ENCODE measurements at regions not wholly inside any gene's neighbourhood (a gene's known extent, or its start where the extent isn't known, plus 50 kb on each side); places are given as distances from the start of the nearest gene placed in this dataset.
"Not testable (repeated sequence)": the region's sequence is repeated elsewhere in the genome, so short reads cannot be mapped to it uniquely, and the experiment has no call there.

DNA sequence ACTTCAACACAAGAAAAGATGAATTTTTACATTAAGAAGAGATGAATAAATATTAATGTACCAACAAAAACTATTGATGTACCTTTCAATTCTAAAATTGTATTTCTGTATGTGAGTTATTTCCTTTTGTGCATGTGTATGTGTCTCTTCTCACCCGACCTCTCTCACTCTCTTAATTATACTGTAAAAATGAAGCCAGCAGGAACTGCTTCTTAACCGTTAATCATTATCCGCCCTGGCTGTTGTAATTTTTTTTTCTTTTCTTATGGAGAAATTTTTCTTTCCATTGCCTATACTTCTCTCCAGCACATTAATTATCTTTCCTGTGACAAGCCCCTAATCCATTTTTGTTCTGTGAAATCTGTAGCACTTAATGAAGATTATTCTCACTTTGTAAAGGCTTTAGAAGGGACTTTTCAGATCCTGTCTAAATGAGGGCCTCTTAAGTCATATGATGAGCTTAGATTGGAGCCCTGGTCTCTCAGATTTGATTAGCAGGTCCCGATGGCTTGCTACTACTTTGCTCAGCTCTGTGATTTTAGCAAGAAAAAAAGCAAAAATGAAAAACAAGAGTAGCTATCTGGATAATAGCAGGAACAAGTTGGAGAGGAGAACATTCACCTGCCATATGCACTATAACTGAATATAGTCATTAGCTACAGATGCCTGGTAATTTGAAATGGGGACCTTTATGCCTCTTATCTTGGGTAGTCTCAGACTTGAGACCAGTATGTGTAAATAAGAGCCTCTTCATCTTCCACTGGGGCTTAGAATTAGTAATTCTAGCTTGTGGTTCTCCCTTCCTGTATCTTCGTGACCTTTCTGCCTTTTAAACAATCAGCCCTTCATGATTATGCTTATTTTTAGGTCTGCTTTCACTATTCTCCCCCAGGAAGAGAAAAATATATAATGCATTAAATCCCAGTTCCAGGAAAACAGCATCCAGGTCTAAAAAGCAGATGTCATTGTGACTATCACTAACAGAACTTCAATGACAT lies 80.0 kb upstream of the COL1A2 start:
- no peak for DNase-seq (ENCODE audit: low spot score)

DNA sequence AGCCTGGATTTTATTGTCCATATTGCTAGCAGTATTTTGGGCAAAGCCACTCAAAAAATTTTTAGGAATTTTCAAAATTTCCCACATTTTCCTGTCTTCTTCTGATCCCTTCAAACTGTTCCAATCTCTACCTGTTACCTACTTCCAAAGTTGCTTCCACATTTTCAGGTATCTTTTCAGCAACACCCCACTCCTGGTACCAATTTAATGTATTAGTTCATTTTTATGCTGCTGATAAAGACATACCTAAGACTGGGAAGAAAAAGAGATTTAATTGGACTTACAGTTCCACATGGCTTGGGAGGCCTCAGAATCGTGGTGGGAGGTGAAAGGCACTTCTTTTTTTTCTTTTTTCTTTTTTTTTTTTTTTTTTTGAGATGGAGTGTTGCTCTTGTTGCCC lies 73.6 kb upstream of the COL1A2 start:
- DNase-seq (ENCODE audit: low spot score), result not testable (repeated sequence)

DNA sequence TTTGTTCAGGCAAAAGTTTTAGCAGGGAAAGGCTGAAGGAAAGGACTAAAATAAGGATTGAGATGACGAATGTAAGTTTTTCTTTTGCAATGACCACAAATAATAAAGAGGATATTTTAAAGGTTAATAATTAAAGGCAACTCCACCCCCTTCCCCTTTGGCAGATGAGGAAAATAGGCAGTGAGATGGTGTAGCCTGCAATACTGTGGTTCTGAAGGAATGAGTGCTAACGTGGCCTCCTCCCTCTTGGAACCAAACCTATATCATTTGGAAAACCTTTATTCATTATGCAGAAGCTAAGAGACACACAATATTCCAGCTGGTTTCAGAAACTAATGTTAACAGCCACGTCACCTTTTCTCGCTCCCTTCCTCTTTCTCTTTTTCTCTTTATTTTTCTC lies 70.9 kb upstream of the COL1A2 start:
- DNase-seq (ENCODE audit: low spot score), result no peak

DNA sequence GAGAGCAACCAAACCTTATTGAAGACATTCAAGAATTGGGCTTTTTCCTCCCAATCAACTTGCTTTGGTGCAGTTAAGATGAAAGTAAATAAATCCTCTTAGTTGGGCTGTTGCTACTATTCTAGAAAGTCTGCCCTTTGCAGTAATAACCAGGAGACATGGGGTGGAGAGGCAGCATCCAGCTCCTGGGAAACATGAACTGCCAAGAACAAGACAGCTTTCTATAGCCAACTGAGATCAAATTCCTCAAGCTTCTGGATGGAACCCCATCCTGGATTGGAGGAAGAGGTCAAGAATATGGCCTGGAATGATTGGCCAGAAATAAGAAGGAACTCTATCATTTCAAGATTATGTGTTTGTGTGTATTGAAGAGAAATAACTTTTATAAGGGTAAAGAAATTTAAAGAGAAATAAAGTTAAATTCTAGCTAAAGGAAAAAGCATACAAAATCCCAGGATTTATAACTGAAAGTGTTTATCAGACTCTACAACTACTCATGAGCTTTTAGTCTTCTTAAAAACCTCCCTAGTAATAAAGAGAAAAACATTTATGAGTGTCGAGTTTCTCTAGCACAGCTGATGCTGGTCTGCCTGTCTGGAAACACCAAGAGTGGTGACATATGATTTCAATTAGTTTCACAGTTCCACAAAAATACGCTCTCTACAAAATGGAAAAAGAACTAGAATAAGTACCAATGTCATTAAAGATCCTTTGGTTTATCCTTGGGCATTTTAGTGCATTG lies 70.1 kb upstream of the COL1A2 start:
- no peak for DNase-seq (ENCODE audit: low spot score)

DNA sequence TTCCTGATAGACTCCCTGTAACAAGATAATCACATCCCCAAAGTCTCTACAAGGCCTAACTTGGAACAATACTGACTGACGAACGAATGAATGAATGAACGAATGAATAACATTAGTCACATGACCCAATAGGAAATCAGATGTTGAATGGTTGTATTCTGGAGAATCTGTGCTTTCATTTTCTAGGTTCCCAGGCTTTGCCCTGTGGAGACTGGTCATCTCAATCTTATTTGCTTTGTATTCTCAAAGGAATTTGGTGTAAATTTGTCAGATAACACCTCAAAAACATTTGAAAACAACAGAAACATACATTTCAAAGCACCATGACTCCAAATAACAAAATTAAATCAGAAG lies 69.6 kb upstream of the COL1A2 start:
- DNase-seq (ENCODE audit: low spot score), result no peak

DNA sequence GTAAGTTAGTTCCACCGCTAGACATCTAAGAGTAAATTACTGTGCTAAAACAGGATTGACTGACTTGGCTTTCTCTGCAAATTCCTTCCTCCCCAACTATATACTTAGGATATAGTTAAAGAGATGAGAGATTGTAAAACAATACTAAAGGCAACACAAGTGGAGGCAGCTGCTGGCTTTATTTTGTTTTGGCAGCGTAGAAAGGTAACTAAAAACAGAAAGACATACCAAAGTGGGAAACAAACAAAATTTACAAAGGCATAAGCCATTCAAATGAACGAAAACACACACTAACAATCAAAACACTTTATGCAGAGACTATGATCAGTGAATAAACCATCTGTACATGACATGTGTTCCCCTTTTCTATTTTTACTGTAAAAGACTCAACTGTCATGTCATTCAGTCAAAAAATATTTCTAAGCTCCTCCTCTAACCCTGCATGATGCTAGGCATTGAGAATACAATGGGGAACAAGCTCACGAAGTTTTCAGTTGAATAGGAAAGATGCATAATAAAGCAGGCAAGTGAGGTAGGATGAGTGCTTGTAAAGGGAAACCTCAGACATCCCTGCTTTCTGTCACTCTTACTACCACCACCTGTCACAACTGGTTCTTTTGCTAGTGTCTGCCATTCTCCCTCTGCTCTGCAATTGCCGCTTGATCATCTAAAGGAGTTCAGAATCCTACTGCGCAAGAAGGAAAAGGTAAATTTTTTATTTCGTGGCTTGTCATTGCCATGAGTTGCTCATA lies 64.2 kb upstream of the COL1A2 start:
- no peak for DNase-seq (ENCODE audit: low spot score)

DNA sequence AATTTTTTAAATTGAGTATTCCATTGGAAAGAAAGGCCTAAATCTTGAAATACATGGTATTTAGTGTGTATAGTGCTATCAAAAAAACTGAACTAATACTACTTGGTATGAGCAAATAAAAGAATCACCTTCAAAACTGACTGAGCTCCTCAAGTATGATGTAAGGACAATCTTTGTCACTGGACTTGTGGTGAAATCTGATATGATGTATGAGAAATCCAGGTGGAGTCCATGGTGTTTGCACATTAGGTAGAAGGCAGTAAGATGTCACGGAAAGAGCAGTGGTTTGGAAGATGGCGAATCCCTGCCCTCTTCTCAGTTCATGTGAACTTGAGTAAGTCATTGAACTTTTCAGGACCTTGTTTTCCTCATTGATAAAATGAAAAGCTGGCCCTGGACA lies 62.1 kb upstream of the COL1A2 start:
- no peak for DNase-seq (ENCODE audit: low spot score)

DNA sequence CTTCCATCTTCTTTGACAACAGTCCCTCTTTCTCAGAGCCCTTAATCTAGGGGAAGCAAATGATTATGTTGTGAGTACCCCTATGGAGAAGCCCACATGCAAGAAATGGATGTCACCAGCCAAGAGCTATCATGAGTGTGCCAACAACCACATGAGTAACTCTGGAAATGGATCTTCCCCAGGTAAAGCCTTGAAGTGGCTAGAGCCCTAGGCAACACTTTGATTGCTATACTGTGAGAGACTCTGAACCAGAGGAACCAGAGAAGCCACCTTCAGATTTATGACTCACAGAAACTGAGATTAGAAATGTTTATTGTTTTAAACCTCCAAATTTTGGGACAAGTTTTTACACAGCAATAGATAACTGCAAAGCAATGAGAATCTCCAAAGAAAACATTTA lies 60.9 kb upstream of the COL1A2 start:
- DNase-seq (ENCODE audit: low spot score), result no peak

DNA sequence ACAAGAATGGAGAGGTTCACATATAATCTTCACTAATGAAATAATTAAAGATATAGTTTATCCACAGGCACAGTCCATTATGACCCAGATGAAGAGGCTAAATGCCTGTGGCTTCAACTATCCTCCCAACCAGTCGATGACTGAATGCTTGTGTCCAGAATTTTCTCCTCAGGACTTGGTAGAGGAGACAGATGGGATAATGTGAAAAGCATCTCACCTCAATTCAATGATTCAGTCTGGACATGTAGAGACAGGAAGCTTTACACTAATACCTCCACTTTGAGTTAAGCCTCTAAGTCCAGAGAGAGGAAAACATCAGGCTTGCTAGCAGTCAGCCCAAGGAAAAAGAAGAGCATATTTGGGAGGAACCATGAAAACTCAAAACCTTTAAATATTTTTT lies 59.1 kb upstream of the COL1A2 start:
- no peak for DNase-seq (ENCODE audit: low spot score)

DNA sequence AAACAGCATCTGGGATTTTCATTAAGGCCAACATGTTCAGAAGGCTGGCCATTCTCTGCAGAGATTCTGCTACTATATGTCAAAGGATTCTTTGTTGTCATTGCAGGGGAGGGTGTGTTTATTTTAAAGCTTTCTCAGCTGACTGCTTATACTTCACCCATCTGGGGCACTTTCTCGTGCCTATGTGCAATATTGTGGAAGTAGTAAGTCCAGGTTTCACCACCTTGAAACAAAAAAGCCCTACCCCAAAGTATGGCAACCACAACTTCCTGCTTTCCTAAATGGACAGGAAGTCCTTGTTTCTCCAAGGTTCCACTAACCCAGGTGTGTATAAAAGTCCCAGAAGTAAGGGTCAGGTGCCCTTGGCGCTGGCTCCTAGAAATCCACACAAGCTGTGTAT lies 58.7 kb upstream of the COL1A2 start:
- DNase-seq (ENCODE audit: low spot score), result no peak

DNA sequence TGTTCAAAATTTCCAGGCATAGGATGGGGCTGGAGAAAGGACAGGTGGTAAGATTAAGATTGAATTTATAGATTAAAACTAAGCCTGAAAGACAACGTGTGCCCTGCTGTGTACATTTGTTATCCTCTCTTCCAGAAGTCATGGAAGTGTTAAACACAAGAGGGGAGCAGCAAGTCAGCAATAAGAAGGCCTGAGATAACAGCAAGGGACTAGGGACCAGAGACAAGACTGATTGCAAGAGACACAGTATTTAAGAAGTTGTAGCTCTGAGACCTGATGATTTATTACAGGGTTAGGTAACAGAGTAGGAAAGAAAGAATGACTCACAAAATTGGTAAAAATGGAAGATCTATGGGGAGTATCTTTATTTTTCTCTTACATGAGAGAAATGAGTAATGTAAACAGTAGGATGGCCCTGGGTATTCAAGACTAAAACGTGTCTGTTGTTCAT lies 55.7 kb upstream of the COL1A2 start:
- DNase-seq (ENCODE audit: low spot score), result no peak

DNA sequence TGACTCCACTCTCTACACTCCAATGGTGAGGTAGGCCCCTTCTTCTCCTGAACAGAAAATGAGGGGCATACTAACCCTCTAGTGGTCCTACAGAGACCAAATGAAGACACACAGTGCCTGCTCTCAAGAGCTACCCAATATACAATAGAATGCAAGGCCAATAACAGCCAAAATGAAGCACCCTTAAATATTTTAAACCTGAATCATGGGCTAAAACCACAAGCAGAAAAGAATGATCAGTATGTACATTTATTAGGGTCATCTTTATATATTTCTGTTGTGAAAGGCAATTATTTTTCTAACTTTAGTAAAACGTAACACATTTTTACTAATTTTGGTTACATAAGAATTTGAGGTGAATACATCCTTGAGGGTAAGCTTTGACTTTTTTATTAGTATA lies 49.9 kb upstream of the COL1A2 start:
- DNase-seq (ENCODE audit: low spot score), result no peak

Data from ecto neural progenitor cell (in vitro differentiated cells).